Ovary (tissue), 3 donors: ENCODE measurements at regions not wholly inside any gene's neighbourhood (a gene's known extent, or its start where the extent isn't known, plus 50 kb on each side); places are given as distances from the start of the nearest gene placed in this dataset.

ENCODE experiments used
- CTCF ChIP-seq, 3 donors: fragments of 450-650 bp in 2 of 3; fragments of 200-600 bp in 1 of 3; IDR thresholded peaks; one replicate each; pipeline versions ENCODE4 v1.5.1 to v1.8.0; 2016 to 2022; ENCODE audit warnings: antibody characterized with exemption in 3 of 3, mild to moderate bottlenecking in 1 of 3
- POLR2A ChIP-seq: fragments of 450-650 bp; IDR thresholded peaks from one replicate; pipeline ENCODE4 v1.6.1; 2017; ENCODE audit warnings: antibody characterized with exemption, mild to moderate bottlenecking, moderate library complexity
- donor health status: DM: no; HTN: no; CAD: no.

- TF ChIP-seq POLR2A (no peak), CTCF (IDR thresholded peaks at IDR 0.05) (no peak)
Measured at GRCh38 chr3:40628984-40629383, 104.2 kb downstream of the ZNF621 start.
